ENCODE measurements at regions not wholly inside any gene's neighbourhood (a gene's known extent, or its start where the extent isn't known, plus 50 kb on each side); places are given as distances from the start of the nearest gene placed in this dataset.

GRCh38 chr1:213737398-213738035 lies 250.3 kb upstream of the PROX1 start:
- intact Hi-C loops (cut with DNase I) = no loop called here
- DNase-seq = no peak
- Histone ChIP-seq H3K9me3 (no peaks in the 10 kb centered on the region), H3K27ac (no peak overlapping the region), H3K4me1 (no peaks in the 10 kb centered on the region), H3K27me3 (ENCODE audit: insufficient read depth in 3 of 3, low read length in 2 of 3) (no peaks in the 10 kb centered on the region), H3K4me3 (no peak overlapping the region), H3K36me3 (ENCODE audit: insufficient read depth in 1 of 2, low read depth in 1 of 2) (no peaks in the 10 kb centered on the region)
- no peak for ATAC-seq
- WGBS, 3 donors = 52 to 58% (median 56%) methylated on average over 2 of the region's 2 CpGs
- TF ChIP-seq, protein P1, sequence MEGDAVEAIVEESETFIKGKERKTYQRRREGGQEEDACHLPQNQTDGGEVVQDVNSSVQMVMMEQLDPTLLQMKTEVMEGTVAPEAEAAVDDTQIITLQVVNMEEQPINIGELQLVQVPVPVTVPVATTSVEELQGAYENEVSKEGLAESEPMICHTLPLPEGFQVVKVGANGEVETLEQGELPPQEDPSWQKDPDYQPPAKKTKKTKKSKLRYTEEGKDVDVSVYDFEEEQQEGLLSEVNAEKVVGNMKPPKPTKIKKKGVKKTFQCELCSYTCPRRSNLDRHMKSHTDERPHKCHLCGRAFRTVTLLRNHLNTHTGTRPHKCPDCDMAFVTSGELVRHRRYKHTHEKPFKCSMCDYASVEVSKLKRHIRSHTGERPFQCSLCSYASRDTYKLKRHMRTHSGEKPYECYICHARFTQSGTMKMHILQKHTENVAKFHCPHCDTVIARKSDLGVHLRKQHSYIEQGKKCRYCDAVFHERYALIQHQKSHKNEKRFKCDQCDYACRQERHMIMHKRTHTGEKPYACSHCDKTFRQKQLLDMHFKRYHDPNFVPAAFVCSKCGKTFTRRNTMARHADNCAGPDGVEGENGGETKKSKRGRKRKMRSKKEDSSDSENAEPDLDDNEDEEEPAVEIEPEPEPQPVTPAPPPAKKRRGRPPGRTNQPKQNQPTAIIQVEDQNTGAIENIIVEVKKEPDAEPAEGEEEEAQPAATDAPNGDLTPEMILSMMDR (IDR thresholded peaks at IDR 0.05) = no peak

DNA sequence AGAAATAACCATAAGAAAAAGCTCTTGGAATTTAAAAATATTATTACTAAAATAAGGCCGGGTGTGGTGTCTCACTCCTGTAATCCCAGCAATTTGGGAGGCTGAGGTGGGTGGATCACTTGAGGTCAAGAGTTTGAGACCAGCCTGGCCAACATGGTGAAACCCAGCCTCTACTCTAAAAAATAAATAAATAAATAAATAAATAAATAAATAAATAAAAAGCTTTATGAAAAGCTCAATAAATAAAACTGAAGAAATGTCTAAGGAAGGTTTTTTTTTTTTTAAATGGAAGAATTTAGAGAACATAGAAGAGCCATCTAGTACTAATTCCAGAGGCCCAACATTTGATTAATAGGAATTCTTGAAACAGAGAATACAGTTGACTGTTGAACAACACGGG lies 249.1 kb upstream of the PROX1 start:
- Histone ChIP-seq H3K9me3 (no peaks in the 10 kb centered on the region), H3K36me3 (ENCODE audit: insufficient read depth in 1 of 2, low read depth in 1 of 2) (no peaks in the 10 kb centered on the region), H3K27ac (no peak overlapping the region), H3K27me3 (ENCODE audit: insufficient read depth in 3 of 3, low read length in 2 of 3) (no peaks in the 10 kb centered on the region), H3K4me1 (no peaks in the 10 kb centered on the region), H3K4me3 (no peak overlapping the region)
- no peak for DNase-seq
- intact Hi-C loops (cut with DNase I) = no loop called here
- ATAC-seq = no peak
- WGBS, 3 donors = 88 to 92% (median 91%) methylated on average over 2 of the region's 2 CpGs
- TF ChIP-seq, protein P1 (IDR thresholded peaks at IDR 0.05) = no peak

- TF ChIP-seq, protein P1 (IDR thresholded peaks at IDR 0.05) = no peak
- Histone ChIP-seq H3K36me3 (ENCODE audit: insufficient read depth in 1 of 2, low read depth in 1 of 2) (no peaks in the 10 kb centered on the region), H3K27ac (no peak overlapping the region), H3K4me3 (no peak overlapping the region), H3K27me3 (ENCODE audit: insufficient read depth in 3 of 3, low read length in 2 of 3) (no peaks in the 10 kb centered on the region), H3K4me1 (no peaks in the 10 kb centered on the region), H3K9me3 (no peaks in the 10 kb centered on the region)
- 69 to 82% (median 81%) methylated on average over 4 of the region's 4 CpGs for WGBS, 3 donors
- no peak for ATAC-seq
- intact Hi-C loops (cut with DNase I) = no loop called here
- no peak for DNase-seq
Measured at GRCh38 chr1:213742992-213743391, 244.8 kb upstream of the PROX1 start.

DNA sequence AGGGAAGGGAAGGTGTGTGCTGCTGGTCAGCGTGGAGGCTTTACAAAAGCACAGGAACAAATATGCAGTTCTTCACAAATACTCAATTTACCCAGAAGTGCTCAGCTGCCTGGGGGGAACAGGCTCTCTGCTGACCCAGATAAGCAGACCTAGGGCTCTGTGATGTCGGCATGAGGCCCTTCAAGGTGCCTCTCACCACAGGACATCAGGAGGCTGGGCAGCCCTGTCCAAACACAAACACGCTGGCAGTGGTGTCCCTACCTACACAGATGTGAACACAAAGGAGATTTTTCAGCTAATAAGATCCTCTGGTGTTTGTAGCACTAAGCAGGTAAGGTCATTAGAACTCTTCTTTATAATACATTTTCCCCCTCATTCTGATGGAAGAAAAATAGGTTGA lies 243.0 kb upstream of the PROX1 start:
- Histone ChIP-seq H3K36me3 (ENCODE audit: insufficient read depth in 1 of 2, low read depth in 1 of 2) (no peaks in the 10 kb centered on the region), H3K4me1 (no peaks in the 10 kb centered on the region), H3K27me3 (ENCODE audit: insufficient read depth in 3 of 3, low read length in 2 of 3) (no peaks in the 10 kb centered on the region), H3K9me3 (no peaks in the 10 kb centered on the region), H3K27ac (no peak overlapping the region), H3K4me3 (no peak overlapping the region)
- ATAC-seq (no peak), DNase-seq (no peak)
- TF ChIP-seq, protein P1 (IDR thresholded peaks at IDR 0.05) = no peak
- 66 to 76% (median 68%) methylated on average over 3 of the region's 3 CpGs for WGBS, 3 donors
- intact Hi-C loops (cut with DNase I) = no loop called here

DNA sequence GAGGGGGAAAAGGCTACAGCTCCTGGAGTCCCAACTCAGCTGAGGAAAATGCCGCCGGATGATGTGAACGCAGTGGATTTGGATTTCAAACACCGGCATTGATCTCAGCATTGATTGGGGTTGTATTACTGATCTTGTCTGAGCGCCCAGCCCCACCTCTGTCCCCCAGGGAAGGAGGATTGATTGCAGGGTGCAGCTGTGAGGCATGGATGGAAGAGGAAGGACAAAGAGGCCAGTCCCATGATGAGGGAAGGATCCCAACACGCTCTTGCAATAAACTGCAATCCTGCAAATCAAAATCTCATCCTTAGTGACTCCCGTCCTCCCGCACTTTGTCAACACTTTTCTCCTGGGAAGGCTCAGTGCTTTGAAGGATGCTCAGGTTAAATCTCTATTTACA lies 242.3 kb upstream of the PROX1 start:
- H3K4me1 ChIP-seq = no peaks in the 10 kb centered on the region
- H3K36me3 ChIP-seq (ENCODE audit: insufficient read depth in 1 of 2, low read depth in 1 of 2) = no peaks in the 10 kb centered on the region
- no peak overlapping the region for H3K4me3 ChIP-seq
- H3K27ac ChIP-seq = no peak overlapping the region
- 84 to 88% (median 87%) methylated on average over 8 of the region's 8 CpGs for WGBS, 3 donors
- intact Hi-C loops (cut with DNase I) = no loop called here
- H3K27me3 ChIP-seq (ENCODE audit: insufficient read depth in 3 of 3, low read length in 2 of 3) = no peaks in the 10 kb centered on the region
- DNase-seq = no peak
- TF ChIP-seq, protein P1 (IDR thresholded peaks at IDR 0.05) = no peak
- H3K9me3 ChIP-seq = no peaks in the 10 kb centered on the region
- ATAC-seq = no peak

Measured in psoas muscle (tissue), 7 donors.